B cell (primary cell): ENCODE measurements at regions not wholly inside any gene's neighbourhood (a gene's known extent, or its start where the extent isn't known, plus 50 kb on each side); places are given as distances from the start of the nearest gene placed in this dataset.

Experiments used
- EZH2 ChIP-seq: IDR thresholded peaks from 2 replicates; pipeline ENCODE4 v1.6.1; 2012; ENCODE audit warnings: borderline replicate concordance, low read depth, mild to moderate bottlenecking, moderate library complexity, low read length; ENCODE audit not compliant: insufficient read depth, poor library complexity, severe bottlenecking
- TF ChIP-seq, protein P1 (sequence below): fragments of 200-600 bp; IDR thresholded peaks from one replicate; pipeline ENCODE4 v1.8.0; 2022; ENCODE audit warnings: antibody characterized with exemption, mild to moderate bottlenecking

DNA sequence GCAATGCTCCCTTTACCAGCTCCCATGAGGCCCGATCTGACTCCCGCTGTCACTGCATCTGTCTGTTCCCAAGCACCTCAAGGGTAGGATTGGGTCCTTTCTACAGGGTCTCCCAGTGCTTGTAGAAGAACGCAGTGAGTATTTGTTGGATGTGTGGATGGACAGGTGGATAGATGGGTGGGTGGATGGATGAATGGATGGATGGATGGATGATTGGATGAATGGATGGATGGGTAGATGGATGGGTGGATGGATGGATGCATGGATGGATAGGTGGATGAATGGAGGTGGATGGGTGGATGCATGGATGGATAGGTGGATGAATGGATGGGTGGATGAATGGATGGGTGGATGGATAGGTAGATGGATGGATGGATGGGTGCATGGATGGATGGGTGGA lies 91.6 kb downstream of the HS1BP3 start:
- TF ChIP-seq EZH2 = no peak
- TF ChIP-seq, protein P1, sequence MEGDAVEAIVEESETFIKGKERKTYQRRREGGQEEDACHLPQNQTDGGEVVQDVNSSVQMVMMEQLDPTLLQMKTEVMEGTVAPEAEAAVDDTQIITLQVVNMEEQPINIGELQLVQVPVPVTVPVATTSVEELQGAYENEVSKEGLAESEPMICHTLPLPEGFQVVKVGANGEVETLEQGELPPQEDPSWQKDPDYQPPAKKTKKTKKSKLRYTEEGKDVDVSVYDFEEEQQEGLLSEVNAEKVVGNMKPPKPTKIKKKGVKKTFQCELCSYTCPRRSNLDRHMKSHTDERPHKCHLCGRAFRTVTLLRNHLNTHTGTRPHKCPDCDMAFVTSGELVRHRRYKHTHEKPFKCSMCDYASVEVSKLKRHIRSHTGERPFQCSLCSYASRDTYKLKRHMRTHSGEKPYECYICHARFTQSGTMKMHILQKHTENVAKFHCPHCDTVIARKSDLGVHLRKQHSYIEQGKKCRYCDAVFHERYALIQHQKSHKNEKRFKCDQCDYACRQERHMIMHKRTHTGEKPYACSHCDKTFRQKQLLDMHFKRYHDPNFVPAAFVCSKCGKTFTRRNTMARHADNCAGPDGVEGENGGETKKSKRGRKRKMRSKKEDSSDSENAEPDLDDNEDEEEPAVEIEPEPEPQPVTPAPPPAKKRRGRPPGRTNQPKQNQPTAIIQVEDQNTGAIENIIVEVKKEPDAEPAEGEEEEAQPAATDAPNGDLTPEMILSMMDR = no peak
